ENCODE measurements at regions not wholly inside any gene's neighbourhood (a gene's known extent, or its start where the extent isn't known, plus 50 kb on each side); places are given as distances from the start of the nearest gene placed in this dataset.

DNA sequence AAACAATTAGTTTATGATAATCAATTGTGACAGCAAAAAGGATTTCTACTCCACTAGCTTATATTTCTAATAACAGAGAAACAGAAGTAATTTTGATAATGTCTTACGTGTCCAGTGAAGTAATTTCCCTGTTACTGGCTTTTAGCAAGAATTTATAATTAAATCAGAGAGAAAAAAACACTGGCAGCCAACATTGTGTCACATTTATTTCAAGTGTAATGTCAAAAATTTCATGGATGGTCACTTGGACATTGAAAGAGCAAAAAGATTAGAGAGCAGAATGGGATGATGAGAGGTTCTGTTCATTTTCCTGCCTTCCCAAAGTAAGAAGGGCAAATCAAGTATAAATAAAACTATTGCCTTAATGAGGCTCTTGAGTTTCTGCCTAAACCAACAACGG, 239.3 kb upstream of the SEMA6A start:
- TF ChIP-seq EP300 (IDR thresholded peaks at IDR 0.05) (no peak), CHD4 (IDR thresholded peaks at IDR 0.05; ENCODE audit: borderline replicate concordance) (no peak), MAZ (IDR thresholded peaks at IDR 0.05; ENCODE audit: borderline replicate concordance, low read depth, low read length) (no peak), CEBPB (IDR thresholded peaks at IDR 0.05) (no peak), POLR2A (IDR thresholded peaks at IDR 0.05; ENCODE audit: low read length) (no peak)
- TF ChIP-seq, protein P1, sequence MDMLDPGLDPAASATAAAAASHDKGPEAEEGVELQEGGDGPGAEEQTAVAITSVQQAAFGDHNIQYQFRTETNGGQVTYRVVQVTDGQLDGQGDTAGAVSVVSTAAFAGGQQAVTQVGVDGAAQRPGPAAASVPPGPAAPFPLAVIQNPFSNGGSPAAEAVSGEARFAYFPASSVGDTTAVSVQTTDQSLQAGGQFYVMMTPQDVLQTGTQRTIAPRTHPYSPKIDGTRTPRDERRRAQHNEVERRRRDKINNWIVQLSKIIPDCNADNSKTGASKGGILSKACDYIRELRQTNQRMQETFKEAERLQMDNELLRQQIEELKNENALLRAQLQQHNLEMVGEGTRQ (IDR thresholded peaks at IDR 0.05) = no peak
- TF ChIP-seq, protein P2, sequence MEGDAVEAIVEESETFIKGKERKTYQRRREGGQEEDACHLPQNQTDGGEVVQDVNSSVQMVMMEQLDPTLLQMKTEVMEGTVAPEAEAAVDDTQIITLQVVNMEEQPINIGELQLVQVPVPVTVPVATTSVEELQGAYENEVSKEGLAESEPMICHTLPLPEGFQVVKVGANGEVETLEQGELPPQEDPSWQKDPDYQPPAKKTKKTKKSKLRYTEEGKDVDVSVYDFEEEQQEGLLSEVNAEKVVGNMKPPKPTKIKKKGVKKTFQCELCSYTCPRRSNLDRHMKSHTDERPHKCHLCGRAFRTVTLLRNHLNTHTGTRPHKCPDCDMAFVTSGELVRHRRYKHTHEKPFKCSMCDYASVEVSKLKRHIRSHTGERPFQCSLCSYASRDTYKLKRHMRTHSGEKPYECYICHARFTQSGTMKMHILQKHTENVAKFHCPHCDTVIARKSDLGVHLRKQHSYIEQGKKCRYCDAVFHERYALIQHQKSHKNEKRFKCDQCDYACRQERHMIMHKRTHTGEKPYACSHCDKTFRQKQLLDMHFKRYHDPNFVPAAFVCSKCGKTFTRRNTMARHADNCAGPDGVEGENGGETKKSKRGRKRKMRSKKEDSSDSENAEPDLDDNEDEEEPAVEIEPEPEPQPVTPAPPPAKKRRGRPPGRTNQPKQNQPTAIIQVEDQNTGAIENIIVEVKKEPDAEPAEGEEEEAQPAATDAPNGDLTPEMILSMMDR (IDR thresholded peaks at IDR 0.05) = no peak
- TF ChIP-seq, protein P3, sequence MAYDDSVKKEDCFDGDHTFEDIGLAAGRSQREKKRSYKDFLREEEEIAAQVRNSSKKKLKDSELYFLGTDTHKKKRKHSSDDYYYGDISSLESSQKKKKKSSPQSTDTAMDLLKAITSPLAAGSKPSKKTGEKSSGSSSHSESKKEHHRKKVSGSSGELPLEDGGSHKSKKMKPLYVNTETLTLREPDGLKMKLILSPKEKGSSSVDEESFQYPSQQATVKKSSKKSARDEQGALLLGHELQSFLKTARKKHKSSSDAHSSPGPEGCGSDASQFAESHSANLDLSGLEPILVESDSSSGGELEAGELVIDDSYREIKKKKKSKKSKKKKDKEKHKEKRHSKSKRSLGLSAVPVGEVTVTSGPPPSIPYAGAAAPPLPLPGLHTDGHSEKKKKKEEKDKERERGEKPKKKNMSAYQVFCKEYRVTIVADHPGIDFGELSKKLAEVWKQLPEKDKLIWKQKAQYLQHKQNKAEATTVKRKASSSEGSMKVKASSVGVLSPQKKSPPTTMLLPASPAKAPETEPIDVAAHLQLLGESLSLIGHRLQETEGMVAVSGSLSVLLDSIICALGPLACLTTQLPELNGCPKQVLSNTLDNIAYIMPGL (CRISPR knock-in tag; IDR thresholded peaks at IDR 0.05; ENCODE audit: borderline replicate concordance) = no peak
